CD4-positive, alpha-beta T cell treated with Interleukin-10 for 1 hour (primary cell): ENCODE measurements at regions not wholly inside any gene's neighbourhood (a gene's known extent, or its start where the extent isn't known, plus 50 kb on each side); places are given as distances from the start of the nearest gene placed in this dataset.

Experiments used
- DNase-seq: peaks from one replicate; pipeline ENCODE4 v3.0.0-alpha.2; 2020

GRCh38 chr1:244352156-244352830, 99.4 kb downstream of the ADSS2 start:
- DNase-seq: no peak

GRCh38 chr1:244353551-244354091, 98.1 kb downstream of the ADSS2 start:
- peak; percentile 7 for DNase-seq

GRCh38 chr1:244354810-244355278, 96.9 kb downstream of the ADSS2 start:
- no peak for DNase-seq

- DNase-seq: no peak
Measured at GRCh38 chr1:244356376-244356775, 95.3 kb downstream of the ADSS2 start.
